ENCODE measurements at regions not wholly inside any gene's neighbourhood (a gene's known extent, or its start where the extent isn't known, plus 50 kb on each side); places are given as distances from the start of the nearest gene placed in this dataset.

DNA sequence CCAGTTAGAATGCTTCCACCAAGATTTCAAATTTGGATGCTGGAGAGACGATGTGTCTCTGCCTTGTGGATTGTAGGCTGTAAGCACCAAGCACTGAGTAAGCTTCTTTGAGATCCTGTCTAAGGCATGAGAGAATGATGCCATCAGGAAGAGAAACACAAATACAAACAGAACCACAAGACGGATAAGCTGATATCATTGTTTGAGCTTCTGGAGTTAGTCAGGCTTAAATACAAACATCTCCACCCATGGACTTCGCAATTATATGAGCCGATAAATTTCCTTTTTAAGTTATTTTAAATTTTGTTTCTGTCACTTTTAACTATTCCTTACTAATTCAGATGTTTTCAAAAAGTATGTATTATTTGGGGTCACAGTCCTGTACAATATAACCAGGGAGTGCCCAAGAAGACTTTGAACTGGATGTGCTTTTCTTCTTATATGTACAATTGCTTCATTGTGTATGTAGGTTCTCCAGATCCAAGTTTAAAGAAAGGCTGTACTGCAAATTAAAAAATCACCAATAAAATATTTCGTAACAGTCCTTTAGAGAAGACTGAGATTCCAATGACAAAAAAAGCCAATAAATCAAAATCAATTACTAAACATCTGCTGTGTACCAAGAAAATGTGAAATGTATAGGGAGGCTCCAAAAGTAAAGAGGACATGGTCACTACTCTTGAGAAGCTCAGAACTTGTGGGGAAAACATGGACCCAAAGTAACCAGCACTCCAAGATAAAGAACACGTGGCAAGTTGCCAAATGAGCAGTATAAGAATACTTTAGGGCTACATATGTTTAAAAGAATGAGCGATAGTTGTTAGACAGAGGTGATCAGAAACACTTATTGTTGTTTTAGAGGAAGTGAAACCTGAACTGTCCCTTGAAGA lies 274.1 kb downstream of the ADAMTS20 start:
- H4K20me1 ChIP-seq (ENCODE audit: insufficient read depth) = no peaks in the 10 kb centered on the region
- H3K9me2 ChIP-seq (ENCODE audit: insufficient read depth) = no peaks in the 10 kb centered on the region
- H3K36me3 ChIP-seq (ENCODE audit: control insufficient read depth in 1 of 2, insufficient read depth in 2 of 2, low read length in 2 of 2) = no peaks in the 10 kb centered on the region
- H3K9ac ChIP-seq (ENCODE audit: low read length) = no peak overlapping the region
- H3K27ac ChIP-seq (ENCODE audit: low read depth, low read length) = no peak overlapping the region
- H3K79me2 ChIP-seq (ENCODE audit: insufficient read depth, low read length) = no peaks in the 10 kb centered on the region
- no peaks in the 10 kb centered on the region for H3K4me1 ChIP-seq (ENCODE audit: control insufficient read depth in 1 of 2, insufficient read depth in 2 of 2, low read length in 2 of 2)
- ChIA-PET CTCF (no interaction called here), POLR2A (no interaction called here), RAD21 (ENCODE audit: low non-redundant PET in 1 of 2, low total read pairs in 2 of 2, uncharacterized antibody in 2 of 2, unreplicated experiment in 2 of 2) (no interaction called here)
- no peaks in the 10 kb centered on the region for H3K27me3 ChIP-seq (ENCODE audit: insufficient read depth, low read length)
- H3K9me3 ChIP-seq (ENCODE audit: control insufficient read depth in 1 of 2, insufficient read depth in 1 of 2, low read depth in 1 of 2, low read length in 2 of 2) = no peaks in the 10 kb centered on the region
- TF ChIP-seq EGR1 (IDR thresholded peaks at IDR 0.05; ENCODE audit: low read depth) = no peak
- TF ChIP-seq, protein P1, sequence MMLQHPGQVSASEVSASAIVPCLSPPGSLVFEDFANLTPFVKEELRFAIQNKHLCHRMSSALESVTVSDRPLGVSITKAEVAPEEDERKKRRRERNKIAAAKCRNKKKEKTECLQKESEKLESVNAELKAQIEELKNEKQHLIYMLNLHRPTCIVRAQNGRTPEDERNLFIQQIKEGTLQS (IDR thresholded peaks at IDR 0.05) = no peak
- TF ChIP-seq ZFX (IDR thresholded peaks at IDR 0.05) = no peak
- TF ChIP-seq, protein P2, sequence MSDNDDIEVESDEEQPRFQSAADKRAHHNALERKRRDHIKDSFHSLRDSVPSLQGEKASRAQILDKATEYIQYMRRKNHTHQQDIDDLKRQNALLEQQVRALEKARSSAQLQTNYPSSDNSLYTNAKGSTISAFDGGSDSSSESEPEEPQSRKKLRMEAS (IDR thresholded peaks at IDR 0.05) = no peak
- TF ChIP-seq SRF (IDR thresholded peaks at IDR 0.05; ENCODE audit: low read depth) = no peak
- TF ChIP-seq SP1 (IDR thresholded peaks at IDR 0.05; ENCODE audit: low read depth) = no peak
- no peak for TF ChIP-seq ELF1 (IDR thresholded peaks at IDR 0.05; ENCODE audit: borderline replicate concordance, low read depth)
- no peak for TF ChIP-seq EZH2phosphoT487 (IDR thresholded peaks at IDR 0.05; ENCODE audit: borderline replicate concordance)
- no peak for TF ChIP-seq FOSL1 (IDR thresholded peaks at IDR 0.05; ENCODE audit: low read depth)
- TF ChIP-seq, protein P3, sequence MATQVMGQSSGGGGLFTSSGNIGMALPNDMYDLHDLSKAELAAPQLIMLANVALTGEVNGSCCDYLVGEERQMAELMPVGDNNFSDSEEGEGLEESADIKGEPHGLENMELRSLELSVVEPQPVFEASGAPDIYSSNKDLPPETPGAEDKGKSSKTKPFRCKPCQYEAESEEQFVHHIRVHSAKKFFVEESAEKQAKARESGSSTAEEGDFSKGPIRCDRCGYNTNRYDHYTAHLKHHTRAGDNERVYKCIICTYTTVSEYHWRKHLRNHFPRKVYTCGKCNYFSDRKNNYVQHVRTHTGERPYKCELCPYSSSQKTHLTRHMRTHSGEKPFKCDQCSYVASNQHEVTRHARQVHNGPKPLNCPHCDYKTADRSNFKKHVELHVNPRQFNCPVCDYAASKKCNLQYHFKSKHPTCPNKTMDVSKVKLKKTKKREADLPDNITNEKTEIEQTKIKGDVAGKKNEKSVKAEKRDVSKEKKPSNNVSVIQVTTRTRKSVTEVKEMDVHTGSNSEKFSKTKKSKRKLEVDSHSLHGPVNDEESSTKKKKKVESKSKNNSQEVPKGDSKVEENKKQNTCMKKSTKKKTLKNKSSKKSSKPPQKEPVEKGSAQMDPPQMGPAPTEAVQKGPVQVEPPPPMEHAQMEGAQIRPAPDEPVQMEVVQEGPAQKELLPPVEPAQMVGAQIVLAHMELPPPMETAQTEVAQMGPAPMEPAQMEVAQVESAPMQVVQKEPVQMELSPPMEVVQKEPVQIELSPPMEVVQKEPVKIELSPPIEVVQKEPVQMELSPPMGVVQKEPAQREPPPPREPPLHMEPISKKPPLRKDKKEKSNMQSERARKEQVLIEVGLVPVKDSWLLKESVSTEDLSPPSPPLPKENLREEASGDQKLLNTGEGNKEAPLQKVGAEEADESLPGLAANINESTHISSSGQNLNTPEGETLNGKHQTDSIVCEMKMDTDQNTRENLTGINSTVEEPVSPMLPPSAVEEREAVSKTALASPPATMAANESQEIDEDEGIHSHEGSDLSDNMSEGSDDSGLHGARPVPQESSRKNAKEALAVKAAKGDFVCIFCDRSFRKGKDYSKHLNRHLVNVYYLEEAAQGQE (IDR thresholded peaks at IDR 0.05; ENCODE audit: low read depth) = no peak
- no peak for TF ChIP-seq POLR2A (IDR thresholded peaks at IDR 0.05; ENCODE audit: borderline replicate concordance, extremely low read depth, insufficient read depth, insufficient read length)
- no peak for TF ChIP-seq POLR2AphosphoS5 (IDR thresholded peaks at IDR 0.05; ENCODE audit: low read depth, low read length)
- TF ChIP-seq CTCF (IDR thresholded peaks at IDR 0.05 in 2 of 3, conservative IDR thresholded peaks at IDR 0.05 in 1 of 3; ENCODE audit: borderline replicate concordance in 1 of 3, insufficient read depth in 1 of 3, low read depth in 2 of 3, low read length in 2 of 3) = no peak
- DNase-seq (ENCODE audit: low read depth, low spot score) = no peak
- no TSS peak for BruUV-seq (replicated peaks)
- no peak overlapping the region for H3K4me2 ChIP-seq (ENCODE audit: low read length)
- no peak overlapping the region for H2AFZ ChIP-seq (ENCODE audit: low read depth, low read length, poor library complexity, severe bottlenecking)
- no peak for ATAC-seq
- H3K4me3 ChIP-seq (replicated peaks in 1 of 2; ENCODE audit: low read depth in 1 of 2, low read length in 2 of 2) = no peak overlapping the region
- intact Hi-C loops (cut with micrococcal nuclease) = no loop called here
